ENCODE measurements at regions not wholly inside any gene's neighbourhood (a gene's known extent, or its start where the extent isn't known, plus 50 kb on each side); places are given as distances from the start of the nearest gene placed in this dataset.

GRCh38 chr17:70021726-70022125, 53.3 kb upstream of the KCNJ16 start:
- DNase-seq (ENCODE audit: low spot score), result peak; percentile 48

- peak; percentile 30 for DNase-seq (ENCODE audit: low spot score)
These were observed 52.9 kb upstream of the KCNJ16 start for GRCh38 chr17:70022175-70022574.

GRCh38 chr17:70024253-70024652, 50.8 kb upstream of the KCNJ16 start:
- no peak for DNase-seq (ENCODE audit: low spot score)
